Loucy (cell line): ENCODE measurements at regions not wholly inside any gene's neighbourhood (a gene's known extent, or its start where the extent isn't known, plus 50 kb on each side); places are given as distances from the start of the nearest gene placed in this dataset.

ENCODE experiments used
- H2AFZ ChIP-seq: fragments of 200-600 bp; sonication (generic); 2 replicates; pipeline ENCODE4 v1.6.0; 2016; ENCODE audit warnings: antibody characterized with exemption, mild to moderate bottlenecking, low read length, moderate library complexity
- H3F3A ChIP-seq: fragments of 200-600 bp; 2 replicates; pipeline ENCODE4 v1.6.0; 2016; ENCODE audit warnings: antibody characterized with exemption, low read depth, mild to moderate bottlenecking
- H3K27me3 ChIP-seq: fragments of 200-600 bp; sonication (generic); 2 replicates; pipeline ENCODE4 v1.6.1; 2014; ENCODE audit warnings: low read length, mild to moderate bottlenecking; ENCODE audit not compliant: insufficient read depth, poor library complexity, severe bottlenecking
- H3K36me3 ChIP-seq: fragments of 200-600 bp; sonication (generic); 2 replicates; pipeline ENCODE4 v1.6.1; 2016; ENCODE audit warnings: low read length; ENCODE audit not compliant: insufficient read depth
- H3K4me1 ChIP-seq: fragments of 200-600 bp; sonication (generic); 2 replicates; pipeline ENCODE4 v1.5.1; 2014; ENCODE audit warnings: low read length, mild to moderate bottlenecking; ENCODE audit not compliant: insufficient read depth, poor library complexity, severe bottlenecking
- H3K4me2 ChIP-seq: fragments of 200-600 bp; sonication (generic); 2 replicates; pipeline ENCODE4 v1.6.0; 2014; ENCODE audit warnings: antibody characterized with exemption, low read length, low read depth, mild to moderate bottlenecking; ENCODE audit not compliant: poor library complexity, severe bottlenecking
- H3K4me3 ChIP-seq: fragments of 200-600 bp; sonication (generic); 2 replicates; pipeline ENCODE4 v1.5.1; 2014; ENCODE audit warnings: low read length, mild to moderate bottlenecking, mixed read lengths; ENCODE audit not compliant: poor library complexity, severe bottlenecking
- H3K79me2 ChIP-seq: fragments of 200-600 bp; sonication (generic); 2 replicates; pipeline ENCODE4 v1.6.1; 2014; ENCODE audit warnings: low read length; ENCODE audit not compliant: insufficient read depth
- H3K9ac ChIP-seq: fragments of 200-600 bp; sonication (generic); 2 replicates; pipeline ENCODE4 v1.6.0; 2014; ENCODE audit warnings: mild to moderate bottlenecking, low read depth, low read length, moderate library complexity; ENCODE audit not compliant: poor library complexity, severe bottlenecking
- H3K9me2 ChIP-seq: fragments of 200-600 bp; sonication (generic); replicated peaks from 2 replicates; pipeline ENCODE4 v1.6.1; 2016; ENCODE audit warnings: low read depth, low read length, mixed read lengths
- H3K9me3 ChIP-seq: fragments of 200-600 bp; sonication (generic); 2 replicates; pipeline ENCODE4 v1.6.1; 2014; ENCODE audit warnings: mild to moderate bottlenecking, antibody characterized with exemption, low read length, low read depth; ENCODE audit not compliant: insufficient read depth
- H4K20me1 ChIP-seq: fragments of 200-600 bp; sonication (generic); 2 replicates; pipeline ENCODE4 v1.6.0; 2014; ENCODE audit warnings: antibody characterized with exemption, low read length, mild to moderate bottlenecking; ENCODE audit not compliant: insufficient read depth, poor library complexity, severe bottlenecking
- CTCF ChIP-seq: fragments of 200-600 bp; sonication (generic); conservative IDR thresholded peaks from 2 replicates; pipeline ENCODE4 v1.5.1; 2014; ENCODE audit warnings: mild to moderate bottlenecking, antibody characterized with exemption, low read length
- EZH2phosphoT487 ChIP-seq: fragments of 200-600 bp; IDR thresholded peaks from 2 replicates; pipeline ENCODE4 v1.6.1; 2018; ENCODE audit warnings: antibody characterized with exemption, mild to moderate bottlenecking, moderate library complexity, borderline replicate concordance

DNA sequence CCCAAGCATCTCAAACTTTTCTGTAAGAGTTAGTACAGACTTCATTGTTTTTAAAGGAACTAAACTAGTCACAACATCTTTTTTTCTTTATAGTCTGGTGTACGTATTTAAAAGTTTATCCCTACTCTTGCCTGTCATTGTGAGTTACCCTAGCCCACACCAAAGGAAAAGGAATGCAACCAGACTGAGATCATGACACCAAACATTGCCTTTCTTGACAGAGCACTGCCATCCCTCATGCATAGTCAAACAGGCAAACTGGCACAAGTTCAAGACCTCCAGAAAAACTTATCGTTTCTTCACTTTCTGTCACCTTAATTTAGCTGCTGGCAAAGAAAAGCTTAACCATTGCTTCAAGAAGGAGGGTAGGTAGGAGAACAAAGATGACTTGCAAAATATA, 448.4 kb upstream of the MANEA start:
- H3K4me3 ChIP-seq: no peak overlapping the region
- no peaks in the 10 kb centered on the region for H4K20me1 ChIP-seq
- H3K4me2 ChIP-seq: no peak overlapping the region
- H2AFZ ChIP-seq: no peak overlapping the region
- TF ChIP-seq CTCF (no peak), EZH2phosphoT487 (no peak)
- no peaks in the 10 kb centered on the region for H3F3A ChIP-seq
- H3K36me3 ChIP-seq: no peaks in the 10 kb centered on the region
- no peaks in the 10 kb centered on the region for H3K79me2 ChIP-seq
- H3K9me3 ChIP-seq: no peaks in the 10 kb centered on the region
- H3K9ac ChIP-seq: no peak overlapping the region
- no peaks in the 10 kb centered on the region for H3K9me2 ChIP-seq
- H3K4me1 ChIP-seq: no peaks in the 10 kb centered on the region
- no peaks in the 10 kb centered on the region for H3K27me3 ChIP-seq

DNA sequence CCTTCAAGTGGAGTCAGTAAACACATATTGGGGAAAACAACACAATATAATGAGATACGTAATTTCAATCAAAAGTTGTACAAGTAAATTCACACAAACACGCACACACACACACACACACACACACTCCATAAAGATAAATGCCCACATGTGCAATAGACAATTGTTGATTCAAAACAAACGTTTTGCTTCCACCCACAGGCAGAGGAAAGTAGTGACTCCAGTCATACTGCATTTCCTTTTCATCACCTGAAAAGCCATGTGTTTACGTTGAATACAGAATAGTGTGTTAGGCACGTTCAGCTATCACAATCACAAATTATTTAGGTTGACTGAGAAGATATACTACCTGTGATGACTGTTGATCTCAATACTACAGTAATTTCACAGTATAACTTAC, 443.8 kb upstream of the MANEA start:
- no peak overlapping the region for H2AFZ ChIP-seq
- H3K36me3 ChIP-seq: no peaks in the 10 kb centered on the region
- H3K79me2 ChIP-seq: no peaks in the 10 kb centered on the region

GRCh38 chr6:95135182-95135581, 442.2 kb upstream of the MANEA start:
- no peaks in the 10 kb centered on the region for H3F3A ChIP-seq
- no peaks in the 10 kb centered on the region for H3K36me3 ChIP-seq
- TF ChIP-seq CTCF: no peak
- TF ChIP-seq EZH2phosphoT487: no peak
- H3K9me3 ChIP-seq: no peaks in the 10 kb centered on the region
- H3K4me2 ChIP-seq: no peak overlapping the region
- H2AFZ ChIP-seq: no peak overlapping the region
- no peaks in the 10 kb centered on the region for H3K4me1 ChIP-seq
- no peaks in the 10 kb centered on the region for H3K27me3 ChIP-seq
- H3K9me2 ChIP-seq: no peaks in the 10 kb centered on the region
- no peaks in the 10 kb centered on the region for H3K79me2 ChIP-seq
- no peaks in the 10 kb centered on the region for H4K20me1 ChIP-seq
- H3K4me3 ChIP-seq: no peak overlapping the region
- H3K9ac ChIP-seq: no peak overlapping the region

More for the DNA sequence above, 443.8 kb upstream of the MANEA start:
- Histone ChIP-seq H3F3A (no peaks in the 10 kb centered on the region), H3K4me1 (no peaks in the 10 kb centered on the region), H4K20me1 (no peaks in the 10 kb centered on the region), H3K9me3 (no peaks in the 10 kb centered on the region), H3K4me2 (no peak overlapping the region), H3K9me2 (no peaks in the 10 kb centered on the region), H3K4me3 (no peak overlapping the region), H3K27me3 (no peaks in the 10 kb centered on the region), H3K9ac (no peak overlapping the region)
- TF ChIP-seq EZH2phosphoT487: no peak
- TF ChIP-seq CTCF: no peak
